ENCODE measurements at regions not wholly inside any gene's neighbourhood (a gene's known extent, or its start where the extent isn't known, plus 50 kb on each side); places are given as distances from the start of the nearest gene placed in this dataset.

GRCh38 chr3:94248042-94248441 lies 185.2 kb downstream of the NSUN3 start:
- Histone ChIP-seq H3K9me3 (ENCODE audit: low read length) (no peaks in the 10 kb centered on the region), H3K79me2 (ENCODE audit: low read length) (no peaks in the 10 kb centered on the region), H3K4me1 (ENCODE audit: low read length) (no peaks in the 10 kb centered on the region), H3K4me3 (ENCODE audit: low read length) (no peak overlapping the region), H2AFZ (ENCODE audit: low read length) (no peak overlapping the region), H3K9ac (ENCODE audit: low read length) (no peak overlapping the region), H4K20me1 (ENCODE audit: insufficient read depth, low read depth, low read length) (no peaks in the 10 kb centered on the region), H3K4me2 (ENCODE audit: low read depth, low read length, poor library complexity, severe bottlenecking) (no peak overlapping the region), H3K36me3 (ENCODE audit: insufficient read depth, low read length) (no peaks in the 10 kb centered on the region), H3K9me2 (replicated peaks; ENCODE audit: insufficient read depth, low read length) (no peaks in the 10 kb centered on the region), H3K27me3 (ENCODE audit: low read length) (no peaks in the 10 kb centered on the region), H3K27ac (ENCODE audit: low read length) (no peak overlapping the region)
- DNase-seq = no peak

DNA sequence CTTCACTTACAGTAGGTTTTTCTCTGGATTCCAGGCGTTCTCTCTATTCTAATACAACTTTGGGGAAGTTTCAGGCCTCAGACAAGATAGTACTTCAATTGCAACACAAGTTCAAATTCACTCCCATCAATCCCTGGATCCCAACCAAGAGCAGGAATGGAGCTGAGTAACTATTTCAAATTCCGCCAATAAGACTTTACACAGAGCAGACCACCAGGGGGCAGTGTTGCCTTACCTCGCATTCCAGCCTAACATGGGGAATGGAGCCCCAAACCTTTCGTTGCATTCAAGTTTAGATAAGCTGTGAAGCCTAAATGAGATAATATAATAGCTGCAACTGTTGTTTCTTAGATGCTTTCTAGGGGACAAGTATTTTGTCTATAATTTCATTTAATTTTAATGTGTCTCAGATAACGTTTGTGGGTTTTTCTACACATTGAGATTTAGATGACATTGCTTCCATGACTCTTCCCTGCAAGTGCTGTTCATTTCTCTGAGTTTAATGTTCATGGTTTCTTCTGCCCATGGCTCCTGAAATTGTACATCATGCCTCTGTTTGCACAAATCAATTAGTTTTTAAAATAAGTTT lies 186.7 kb downstream of the NSUN3 start:
- H3K4me2 ChIP-seq (ENCODE audit: low read depth, low read length, poor library complexity, severe bottlenecking) = no peak overlapping the region
- no peaks in the 10 kb centered on the region for H3K79me2 ChIP-seq (ENCODE audit: low read length)
- no peak overlapping the region for H3K9ac ChIP-seq (ENCODE audit: low read length)
- no peaks in the 10 kb centered on the region for H3K36me3 ChIP-seq (ENCODE audit: insufficient read depth, low read length)
- H3K9me2 ChIP-seq (replicated peaks; ENCODE audit: insufficient read depth, low read length) = no peaks in the 10 kb centered on the region
- no peak overlapping the region for H2AFZ ChIP-seq (ENCODE audit: low read length)
- H3K4me3 ChIP-seq (ENCODE audit: low read length) = no peak overlapping the region
- no peak overlapping the region for H3K27ac ChIP-seq (ENCODE audit: low read length)
- peak; percentile 87 for DNase-seq
- H3K9me3 ChIP-seq (ENCODE audit: low read length) = no peaks in the 10 kb centered on the region
- H3K27me3 ChIP-seq (ENCODE audit: low read length) = no peaks in the 10 kb centered on the region
- no peaks in the 10 kb centered on the region for H4K20me1 ChIP-seq (ENCODE audit: insufficient read depth, low read depth, low read length)
- H3K4me1 ChIP-seq (ENCODE audit: low read length) = no peaks in the 10 kb centered on the region

- Histone ChIP-seq H3K4me1 (ENCODE audit: low read length) (no peaks in the 10 kb centered on the region), H4K20me1 (ENCODE audit: insufficient read depth, low read depth, low read length) (no peaks in the 10 kb centered on the region), H3K27ac (ENCODE audit: low read length) (no peak overlapping the region), H3K4me3 (ENCODE audit: low read length) (no peak overlapping the region), H3K9me3 (ENCODE audit: low read length) (no peaks in the 10 kb centered on the region), H3K9me2 (replicated peaks; ENCODE audit: insufficient read depth, low read length) (no peaks in the 10 kb centered on the region), H3K36me3 (ENCODE audit: insufficient read depth, low read length) (no peaks in the 10 kb centered on the region), H3K4me2 (ENCODE audit: low read depth, low read length, poor library complexity, severe bottlenecking) (no peak overlapping the region), H3K27me3 (ENCODE audit: low read length) (no peaks in the 10 kb centered on the region), H3K9ac (ENCODE audit: low read length) (no peak overlapping the region), H3K79me2 (ENCODE audit: low read length) (no peaks in the 10 kb centered on the region), H2AFZ (ENCODE audit: low read length) (no peak overlapping the region)
- DNase-seq = no peak
These were observed 188.7 kb downstream of the NSUN3 start for GRCh38 chr3:94251566-94251965.

DNA sequence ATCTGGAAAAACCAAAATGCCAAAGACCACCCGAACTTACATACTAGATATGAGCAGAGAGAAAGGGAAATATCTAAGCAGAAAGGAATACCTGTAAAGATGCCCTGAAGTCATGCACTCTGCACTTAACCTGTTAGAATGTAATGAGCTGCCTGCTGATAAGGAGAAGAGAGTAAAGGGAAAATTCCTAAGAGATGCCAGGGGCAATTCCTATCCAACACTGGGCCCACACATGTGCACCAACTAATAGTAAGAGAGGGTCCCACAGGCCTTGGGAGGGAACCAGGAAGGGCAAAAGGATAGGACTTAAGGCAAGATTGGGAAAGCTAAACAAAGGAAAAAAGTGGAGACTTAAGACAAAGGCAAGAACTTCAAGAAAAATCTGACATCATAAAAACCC lies 189.5 kb downstream of the NSUN3 start:
- Histone ChIP-seq H3K27ac (ENCODE audit: low read length) (no peak overlapping the region), H3K9me3 (ENCODE audit: low read length) (no peaks in the 10 kb centered on the region), H3K9me2 (replicated peaks; ENCODE audit: insufficient read depth, low read length) (no peaks in the 10 kb centered on the region), H4K20me1 (ENCODE audit: insufficient read depth, low read depth, low read length) (no peaks in the 10 kb centered on the region), H3K4me3 (ENCODE audit: low read length) (no peak overlapping the region), H3K4me1 (ENCODE audit: low read length) (no peaks in the 10 kb centered on the region), H3K27me3 (ENCODE audit: low read length) (no peaks in the 10 kb centered on the region), H3K9ac (ENCODE audit: low read length) (no peak overlapping the region), H3K79me2 (ENCODE audit: low read length) (no peaks in the 10 kb centered on the region), H3K4me2 (ENCODE audit: low read depth, low read length, poor library complexity, severe bottlenecking) (no peak overlapping the region), H2AFZ (ENCODE audit: low read length) (no peak overlapping the region), H3K36me3 (ENCODE audit: insufficient read depth, low read length) (no peaks in the 10 kb centered on the region)
- no peak for DNase-seq

- Histone ChIP-seq H3K9me3 (ENCODE audit: low read length) (no peaks in the 10 kb centered on the region), H3K9ac (ENCODE audit: low read length) (no peak overlapping the region), H3K27me3 (ENCODE audit: low read length) (no peaks in the 10 kb centered on the region)
These were observed 194.3 kb downstream of the NSUN3 start for GRCh38 chr3:94256888-94257813.

DNA sequence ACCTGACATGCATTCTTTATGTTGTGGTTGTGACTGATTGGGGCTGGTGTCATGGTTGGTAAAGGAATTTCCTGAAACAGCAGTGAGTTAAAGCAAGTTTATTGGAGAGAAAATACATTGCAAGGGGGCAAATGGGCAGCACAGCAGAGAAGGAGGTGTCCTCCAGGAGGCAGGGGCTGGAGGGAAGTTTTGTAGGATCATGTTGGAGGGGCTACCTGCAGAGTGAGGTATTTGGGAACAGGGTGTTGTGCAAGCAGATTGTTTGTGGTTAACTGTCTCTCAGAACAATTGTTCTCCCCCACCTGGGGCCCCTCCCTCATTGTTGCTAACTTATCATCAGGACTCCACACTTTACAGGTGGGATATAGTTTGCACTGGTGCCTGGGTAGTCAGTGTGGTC lies 196.0 kb downstream of the NSUN3 start:
- no peak overlapping the region for H3K27ac ChIP-seq (ENCODE audit: low read length)
- no peaks in the 10 kb centered on the region for H3K79me2 ChIP-seq (ENCODE audit: low read length)
- H3K4me1 ChIP-seq (ENCODE audit: low read length) = no peaks in the 10 kb centered on the region
- H3K9me3 ChIP-seq (ENCODE audit: low read length) = no peaks in the 10 kb centered on the region
- H3K9ac ChIP-seq (ENCODE audit: low read length) = no peak overlapping the region
- no peak overlapping the region for H3K4me3 ChIP-seq (ENCODE audit: low read length)
- H3K4me2 ChIP-seq (ENCODE audit: low read depth, low read length, poor library complexity, severe bottlenecking) = no peak overlapping the region
- no peak for DNase-seq
- H4K20me1 ChIP-seq (ENCODE audit: insufficient read depth, low read depth, low read length) = no peaks in the 10 kb centered on the region
- no peaks in the 10 kb centered on the region for H3K36me3 ChIP-seq (ENCODE audit: insufficient read depth, low read length)
- H3K27me3 ChIP-seq (ENCODE audit: low read length) = no peaks in the 10 kb centered on the region
- no peak overlapping the region for H2AFZ ChIP-seq (ENCODE audit: low read length)
- H3K9me2 ChIP-seq (replicated peaks; ENCODE audit: insufficient read depth, low read length) = no peaks in the 10 kb centered on the region

More at GRCh38 chr3:94256888-94257813, 194.3 kb downstream of the NSUN3 start:
- Histone ChIP-seq H3K9me2 (replicated peaks; ENCODE audit: insufficient read depth, low read length) (no peaks in the 10 kb centered on the region), H3K4me3 (ENCODE audit: low read length) (no peak overlapping the region), H4K20me1 (ENCODE audit: insufficient read depth, low read depth, low read length) (no peaks in the 10 kb centered on the region), H3K79me2 (ENCODE audit: low read length) (no peaks in the 10 kb centered on the region), H3K4me2 (ENCODE audit: low read depth, low read length, poor library complexity, severe bottlenecking) (no peak overlapping the region), H3K27ac (ENCODE audit: low read length) (no peak overlapping the region), H2AFZ (ENCODE audit: low read length) (no peak overlapping the region), H3K4me1 (ENCODE audit: low read length) (no peaks in the 10 kb centered on the region), H3K36me3 (ENCODE audit: insufficient read depth, low read length) (no peaks in the 10 kb centered on the region)
- DNase-seq = no peak

GRCh38 chr3:94259291-94259690 lies 196.4 kb downstream of the NSUN3 start:
- no peaks in the 10 kb centered on the region for H3K9me2 ChIP-seq (replicated peaks; ENCODE audit: insufficient read depth, low read length)
- no peaks in the 10 kb centered on the region for H3K4me1 ChIP-seq (ENCODE audit: low read length)
- H3K27me3 ChIP-seq (ENCODE audit: low read length) = no peaks in the 10 kb centered on the region
- H3K79me2 ChIP-seq (ENCODE audit: low read length) = no peaks in the 10 kb centered on the region
- no peak for DNase-seq
- no peak overlapping the region for H3K9ac ChIP-seq (ENCODE audit: low read length)
- no peaks in the 10 kb centered on the region for H3K36me3 ChIP-seq (ENCODE audit: insufficient read depth, low read length)
- H3K9me3 ChIP-seq (ENCODE audit: low read length) = no peaks in the 10 kb centered on the region
- no peak overlapping the region for H3K27ac ChIP-seq (ENCODE audit: low read length)
- no peak overlapping the region for H2AFZ ChIP-seq (ENCODE audit: low read length)
- no peak overlapping the region for H3K4me3 ChIP-seq (ENCODE audit: low read length)
- no peak overlapping the region for H3K4me2 ChIP-seq (ENCODE audit: low read depth, low read length, poor library complexity, severe bottlenecking)
- no peaks in the 10 kb centered on the region for H4K20me1 ChIP-seq (ENCODE audit: insufficient read depth, low read depth, low read length)

DNA sequence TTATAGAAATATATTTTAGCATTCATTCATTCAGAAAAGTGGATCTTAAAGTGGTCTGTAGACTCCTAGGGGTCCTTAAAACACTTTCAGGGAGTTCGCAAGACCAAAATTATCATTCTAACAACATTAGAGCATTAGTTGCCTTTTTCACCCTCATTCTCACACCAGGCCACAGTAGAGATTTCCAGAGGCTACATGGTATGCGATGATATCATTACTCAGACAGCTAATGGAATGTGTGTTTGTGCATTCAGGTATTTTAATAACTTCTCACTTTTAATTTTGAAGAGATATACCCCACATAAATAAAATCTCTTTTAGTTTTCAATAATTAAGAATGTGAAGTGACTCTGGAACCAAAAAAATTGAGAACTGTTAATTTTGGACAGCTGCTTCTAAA lies 206.9 kb downstream of the NSUN3 start:
- no peaks in the 10 kb centered on the region for H3K9me2 ChIP-seq (replicated peaks; ENCODE audit: insufficient read depth, low read length)
- H4K20me1 ChIP-seq (ENCODE audit: insufficient read depth, low read depth, low read length) = no peaks in the 10 kb centered on the region
- no peak overlapping the region for H3K4me3 ChIP-seq (ENCODE audit: low read length)
- DNase-seq = no peak
- H2AFZ ChIP-seq (ENCODE audit: low read length) = no peak overlapping the region
- H3K36me3 ChIP-seq (ENCODE audit: insufficient read depth, low read length) = no peaks in the 10 kb centered on the region
- H3K4me2 ChIP-seq (ENCODE audit: low read depth, low read length, poor library complexity, severe bottlenecking) = no peak overlapping the region
- no peak overlapping the region for H3K9ac ChIP-seq (ENCODE audit: low read length)
- H3K27ac ChIP-seq (ENCODE audit: low read length) = no peak overlapping the region
- H3K9me3 ChIP-seq (ENCODE audit: low read length) = no peaks in the 10 kb centered on the region
- no peaks in the 10 kb centered on the region for H3K4me1 ChIP-seq (ENCODE audit: low read length)
- H3K27me3 ChIP-seq (ENCODE audit: low read length) = no peaks in the 10 kb centered on the region
- no peaks in the 10 kb centered on the region for H3K79me2 ChIP-seq (ENCODE audit: low read length)

All from Karpas-422 (cell line).